GM19023 (cell line): ENCODE measurements at regions not wholly inside any gene's neighbourhood (a gene's known extent, or its start where the extent isn't known, plus 50 kb on each side); places are given as distances from the start of the nearest gene placed in this dataset.

Source experiments
- ATAC-seq: cut with Tn5 transposase; IDR thresholded peaks from one replicate; pipeline ENCODE4 v1.9.1; 2021; ENCODE audit warnings: mild to moderate bottlenecking, moderate library complexity; ENCODE audit not compliant: unreplicated experiment

- ATAC-seq, result no peak
Measured at GRCh38 chr14:35456261-35456660, 51.7 kb upstream of the NFKBIA start.

DNA sequence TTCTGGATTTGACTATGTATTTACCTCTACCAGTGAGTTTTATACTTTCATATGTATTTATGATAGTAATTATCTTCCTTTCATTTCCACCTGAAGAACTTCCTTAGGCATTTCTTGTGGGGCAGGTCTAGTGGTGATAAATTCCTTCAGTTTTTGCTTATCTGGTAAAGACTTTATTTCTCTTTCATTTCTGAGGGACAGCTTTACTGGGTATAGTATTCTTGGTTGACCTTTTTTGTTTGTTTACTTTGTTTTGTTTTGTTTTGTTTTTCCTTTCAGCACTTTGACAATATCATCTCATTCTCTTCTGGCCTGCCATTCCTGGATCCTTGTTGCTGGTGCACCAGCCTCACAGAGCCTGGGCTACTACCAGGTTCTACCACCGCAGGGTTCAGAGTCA lies 53.9 kb upstream of the NFKBIA start:
- no peak for ATAC-seq

DNA sequence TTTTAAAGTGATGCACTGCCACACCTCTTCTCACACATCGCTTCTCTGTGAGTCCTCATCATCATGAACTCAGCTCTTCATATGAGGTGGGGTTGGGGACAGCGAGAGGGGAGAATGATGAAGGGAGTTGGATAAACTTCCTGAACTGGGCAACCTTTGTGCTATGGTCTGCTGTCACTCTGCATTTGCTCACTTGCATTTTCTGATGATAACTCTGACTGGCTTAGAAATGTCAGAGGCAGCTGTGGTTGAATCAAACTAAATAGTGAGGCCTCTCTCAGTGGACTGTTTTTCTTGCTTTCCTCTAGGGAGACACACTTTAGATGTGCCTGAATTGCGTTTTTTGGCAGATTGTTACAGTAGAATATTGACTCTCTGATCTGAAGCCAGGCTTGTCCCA lies 55.2 kb upstream of the NFKBIA start:
- no peak for ATAC-seq

- no peak for ATAC-seq
Measured at GRCh38 chr14:35470755-35471154, 63.2 kb upstream of the INSM2 start.

DNA sequence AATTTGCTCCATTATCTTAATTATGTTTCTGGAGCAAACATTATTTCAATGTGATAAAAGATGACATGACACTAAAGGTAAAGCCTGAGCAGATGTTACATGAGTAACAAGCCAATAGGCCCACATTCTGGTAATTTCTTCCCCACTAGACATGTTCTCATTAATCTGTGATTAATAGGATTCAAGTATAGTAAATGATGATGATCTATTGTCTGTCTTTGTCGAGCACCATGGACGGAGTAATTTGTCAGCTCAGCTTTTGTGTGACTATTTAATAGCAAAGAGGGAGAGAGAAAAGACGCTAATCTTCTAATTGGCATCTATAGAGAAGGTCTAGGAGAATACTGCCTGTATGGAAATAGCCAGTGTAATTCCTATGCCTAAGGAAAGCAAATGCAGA lies 62.2 kb upstream of the INSM2 start:
- ATAC-seq, result no peak

GRCh38 chr14:35474323-35474722 lies 59.6 kb upstream of the INSM2 start:
- no peak for ATAC-seq

- peak; percentile 87 for ATAC-seq
Measured at GRCh38 chr14:35480119-35480769, 53.7 kb upstream of the INSM2 start.

DNA sequence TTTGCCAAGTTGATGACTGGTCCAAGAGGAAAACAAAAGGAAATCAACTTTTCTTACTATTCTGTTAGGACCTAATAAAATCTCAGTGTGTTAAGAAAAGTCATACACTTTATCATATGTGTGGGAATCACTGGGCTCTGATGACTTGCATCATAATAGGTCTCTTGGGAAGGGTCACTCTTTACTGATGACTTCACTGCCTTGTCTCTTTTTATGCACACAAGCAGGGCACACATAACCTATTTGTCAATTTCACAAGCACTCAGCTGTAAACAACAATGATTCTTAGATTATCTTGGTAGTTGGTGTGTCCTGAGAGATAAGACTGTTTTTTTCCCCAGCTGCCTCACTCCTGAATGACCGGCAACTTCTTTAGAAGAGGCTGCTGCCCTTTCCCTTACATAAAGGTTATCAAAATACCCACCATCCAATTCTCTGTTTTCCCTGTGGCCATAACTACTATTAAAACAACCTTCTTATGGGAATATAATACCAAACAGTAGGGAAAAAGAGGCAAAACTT lies 50.9 kb upstream of the INSM2 start:
- ATAC-seq, result no peak
